Esophagus muscularis mucosa (tissue), 4 donors: ENCODE measurements at regions not wholly inside any gene's neighbourhood (a gene's known extent, or its start where the extent isn't known, plus 50 kb on each side); places are given as distances from the start of the nearest gene placed in this dataset.

Experiments used
- CTCF ChIP-seq, 3 experiments: fragments of 200-600 bp in 2 of 3; fragments of 450-650 bp in 1 of 3; sonication (generic) in 2 of 3; IDR thresholded peaks; one replicate each; pipeline ENCODE4 v1.5.1; 2017 to 2019; ENCODE audit warnings: antibody characterized with exemption in 3 of 3, mild to moderate bottlenecking in 2 of 3, moderate library complexity in 1 of 3
- EP300 ChIP-seq: sonication (generic); formaldehyde crosslinking; IDR thresholded peaks from one replicate; pipeline ENCODE4 v1.6.1; 2017; ENCODE audit warnings: antibody characterized with exemption
- POLR2AphosphoS5 ChIP-seq, 2 donors: sonication (generic); formaldehyde crosslinking; IDR thresholded peaks; one replicate each; pipeline ENCODE4 v1.6.1; 2017; ENCODE audit warnings: antibody characterized with exemption in 2 of 2

GRCh38 chr15:95368755-95369601 lies 961.5 kb upstream of the NR2F2 start:
- TF ChIP-seq EP300 (no peak), POLR2AphosphoS5 (IDR thresholded peaks at IDR 0.05) (no peak), CTCF (IDR thresholded peaks at IDR 0.05) (no peak)
